ENCODE measurements at regions not wholly inside any gene's neighbourhood (a gene's known extent, or its start where the extent isn't known, plus 50 kb on each side); places are given as distances from the start of the nearest gene placed in this dataset.
"Not testable (repeated sequence)": the region's sequence is repeated elsewhere in the genome, so short reads cannot be mapped to it uniquely, and the experiment has no call there.

DNA sequence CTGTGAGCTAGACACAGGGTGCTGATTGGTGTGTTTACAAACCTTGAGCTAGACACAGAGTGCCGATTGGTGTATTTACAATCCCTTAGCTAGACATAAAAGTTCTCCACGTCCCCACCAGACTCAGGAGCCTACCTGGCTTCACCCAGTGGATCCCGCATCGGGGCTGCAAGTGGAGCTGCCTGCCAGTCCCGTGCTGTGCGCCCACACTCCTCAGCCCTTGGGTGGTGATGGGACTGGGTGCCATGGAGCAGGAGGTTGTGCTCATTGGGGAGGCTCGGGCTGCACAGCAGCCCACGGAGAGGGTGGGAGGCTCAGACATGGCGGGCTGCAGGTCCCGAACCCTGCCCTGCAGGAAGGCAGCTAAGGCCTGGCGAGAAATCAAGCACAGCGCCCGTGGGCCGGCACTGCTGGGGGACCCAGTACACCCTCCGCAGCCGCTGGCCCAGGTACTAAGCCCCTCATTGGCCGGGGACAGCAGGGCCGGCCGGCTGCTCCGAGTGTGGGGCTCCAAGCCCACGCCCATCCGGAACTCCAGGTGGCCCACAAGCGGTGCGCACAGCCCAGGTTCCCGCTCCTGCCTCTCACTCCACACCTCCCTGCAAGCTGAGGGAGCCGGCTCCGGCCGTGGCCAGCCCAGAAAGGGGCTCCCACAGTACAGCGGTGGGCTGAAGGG lies 158.6 kb downstream of the SPIN4 start:
- TF ChIP-seq, protein P1, sequence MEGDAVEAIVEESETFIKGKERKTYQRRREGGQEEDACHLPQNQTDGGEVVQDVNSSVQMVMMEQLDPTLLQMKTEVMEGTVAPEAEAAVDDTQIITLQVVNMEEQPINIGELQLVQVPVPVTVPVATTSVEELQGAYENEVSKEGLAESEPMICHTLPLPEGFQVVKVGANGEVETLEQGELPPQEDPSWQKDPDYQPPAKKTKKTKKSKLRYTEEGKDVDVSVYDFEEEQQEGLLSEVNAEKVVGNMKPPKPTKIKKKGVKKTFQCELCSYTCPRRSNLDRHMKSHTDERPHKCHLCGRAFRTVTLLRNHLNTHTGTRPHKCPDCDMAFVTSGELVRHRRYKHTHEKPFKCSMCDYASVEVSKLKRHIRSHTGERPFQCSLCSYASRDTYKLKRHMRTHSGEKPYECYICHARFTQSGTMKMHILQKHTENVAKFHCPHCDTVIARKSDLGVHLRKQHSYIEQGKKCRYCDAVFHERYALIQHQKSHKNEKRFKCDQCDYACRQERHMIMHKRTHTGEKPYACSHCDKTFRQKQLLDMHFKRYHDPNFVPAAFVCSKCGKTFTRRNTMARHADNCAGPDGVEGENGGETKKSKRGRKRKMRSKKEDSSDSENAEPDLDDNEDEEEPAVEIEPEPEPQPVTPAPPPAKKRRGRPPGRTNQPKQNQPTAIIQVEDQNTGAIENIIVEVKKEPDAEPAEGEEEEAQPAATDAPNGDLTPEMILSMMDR (IDR thresholded peaks at IDR 0.05): not testable (repeated sequence)
- not testable (repeated sequence) for TF ChIP-seq EZH2, EZH2phosphoT487 (IDR thresholded peaks at IDR 0.05)
